Left hindlimb (tissue), 1 donor: ENCODE measurements at regions not wholly inside any gene's neighbourhood (a gene's known extent, or its start where the extent isn't known, plus 50 kb on each side); places are given as distances from the start of the nearest gene placed in this dataset.

Experiments used
- DNase-seq: peaks from one replicate; pipeline ENCODE4 v3.0.0-alpha.2; 2018

DNA sequence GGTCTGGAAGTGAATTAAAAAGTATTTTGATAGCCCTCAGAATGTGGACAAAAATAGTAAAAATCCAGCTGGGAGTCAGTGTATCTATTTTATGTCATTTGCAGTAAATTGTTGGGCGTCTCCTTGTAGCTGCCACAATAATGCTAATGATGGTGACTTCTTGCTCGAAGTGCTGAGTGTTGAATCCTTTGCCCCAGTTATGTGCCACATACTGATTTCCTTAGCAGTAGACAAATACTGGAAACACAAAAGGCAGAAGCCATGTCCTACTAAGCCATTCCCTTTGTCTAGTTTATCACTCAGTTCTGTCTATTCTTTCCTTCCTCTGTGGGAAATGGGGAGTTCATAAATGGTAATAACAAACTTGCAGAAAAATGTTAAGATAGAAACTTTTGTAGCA lies 70.7 kb upstream of the CXADR start:
- DNase-seq: no peak

GRCh38 chr21:17444828-17445227 lies 68.0 kb upstream of the CXADR start:
- DNase-seq: no peak

DNA sequence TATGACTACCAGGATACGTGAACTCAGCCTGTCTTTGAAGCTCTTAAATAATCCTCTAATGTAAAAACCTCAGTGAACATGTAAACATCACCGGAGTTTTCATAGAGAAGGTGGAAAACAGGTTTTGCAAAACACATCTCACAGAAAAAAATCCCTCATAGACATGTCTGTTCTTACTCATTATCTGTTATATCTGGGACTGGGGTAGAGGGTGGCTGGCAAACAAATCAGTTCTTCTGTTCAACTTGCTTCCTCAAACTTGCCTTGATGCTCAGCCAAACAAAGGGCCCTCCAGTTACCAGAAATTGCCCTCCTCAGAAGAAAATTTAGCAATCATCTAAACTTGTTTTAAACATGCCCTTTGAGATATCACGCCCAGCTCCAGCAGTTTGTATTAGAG lies 66.1 kb upstream of the CXADR start:
- DNase-seq: no peak

- DNase-seq: no peak
These were observed 63.1 kb upstream of the CXADR start for GRCh38 chr21:17449701-17450100.

DNA sequence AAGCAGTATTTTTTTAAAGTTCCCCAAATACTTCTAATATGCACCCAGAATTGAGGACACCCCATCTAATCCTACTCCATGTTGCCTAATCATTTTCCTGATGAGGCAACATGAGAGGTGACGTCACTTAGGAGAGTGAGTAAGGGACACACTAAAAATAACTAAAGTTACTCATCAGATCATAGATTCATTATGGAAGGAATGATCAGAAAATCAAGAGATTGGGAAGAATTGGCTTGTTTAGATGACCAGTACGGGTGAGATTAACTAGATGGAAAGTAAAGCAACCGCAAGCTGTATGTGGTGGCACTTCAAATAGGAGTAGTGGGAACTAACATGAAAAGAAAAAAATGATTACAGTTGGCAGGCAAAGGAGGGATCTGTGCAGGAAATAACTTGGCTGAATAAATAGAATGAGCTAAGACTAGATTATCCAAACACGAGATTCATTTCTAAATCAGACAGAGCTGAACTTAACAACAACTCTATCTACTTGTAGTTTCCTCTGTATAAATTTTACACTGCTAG lies 61.4 kb upstream of the CXADR start:
- no peak for DNase-seq

- peak; percentile 75 for DNase-seq
These were observed 58.4 kb upstream of the CXADR start for GRCh38 chr21:17454315-17455027.

GRCh38 chr21:17455028-17455353 lies 57.9 kb upstream of the CXADR start:
- no peak for DNase-seq

GRCh38 chr21:17455451-17455850 lies 57.4 kb upstream of the CXADR start:
- DNase-seq: no peak

DNA sequence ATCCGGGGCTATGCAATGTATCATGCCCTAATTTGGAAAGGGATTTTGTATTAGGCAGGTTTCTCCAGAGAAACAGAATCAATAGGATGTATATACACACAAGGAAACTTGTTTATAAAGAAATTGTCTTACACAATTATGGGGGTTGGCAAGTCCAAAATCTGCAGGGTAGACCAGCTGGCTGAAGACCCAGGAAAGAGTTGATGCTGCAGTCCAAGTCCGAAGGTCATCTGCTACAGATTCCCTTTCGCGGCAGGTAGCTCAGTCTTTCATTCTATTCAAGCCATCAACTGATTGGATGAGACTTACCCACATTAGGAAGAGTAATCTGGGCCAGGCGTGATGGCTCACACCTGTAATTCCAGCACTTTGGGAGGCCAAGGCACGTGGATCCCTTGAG lies 54.6 kb upstream of the CXADR start:
- DNase-seq: no peak

GRCh38 chr21:17460094-17460493 lies 52.7 kb upstream of the CXADR start:
- DNase-seq: no peak

GRCh38 chr21:17461014-17461413 lies 51.8 kb upstream of the CXADR start:
- peak; percentile 41 for DNase-seq

DNA sequence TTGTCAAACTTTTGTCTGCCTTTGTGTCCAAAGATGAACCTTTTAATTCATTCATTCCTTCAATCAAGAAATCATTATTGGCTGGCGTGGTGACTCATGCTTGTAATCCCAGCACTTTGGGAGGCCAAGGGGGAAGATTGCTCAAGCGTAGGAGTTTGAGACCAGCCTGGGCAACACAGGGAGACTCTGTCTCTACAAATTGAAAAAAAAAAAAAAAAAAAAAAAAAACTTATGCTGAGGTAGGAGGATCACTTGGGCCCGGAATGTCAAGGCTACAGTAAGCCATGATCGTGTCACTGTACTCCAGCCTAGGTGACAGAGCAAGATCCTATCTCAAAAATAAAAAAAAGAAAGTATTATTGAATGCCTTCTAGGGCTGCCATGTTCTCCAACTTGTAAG lies 51.3 kb upstream of the CXADR start:
- DNase-seq: no peak

GRCh38 chr21:17462276-17462981 lies 50.4 kb upstream of the CXADR start:
- DNase-seq: no peak
